ENCODE measurements at regions not wholly inside any gene's neighbourhood (a gene's known extent, or its start where the extent isn't known, plus 50 kb on each side); places are given as distances from the start of the nearest gene placed in this dataset.

- in situ Hi-C loops (cut with HindIII; ENCODE audit: low sequenced_read_pairs), result no loop called here
Measured at GRCh38 chr10:85513436-85513835, 853.2 kb downstream of the GRID1 start.

- in situ Hi-C loops (cut with HindIII; ENCODE audit: low sequenced_read_pairs), result no loop called here
Measured at GRCh38 chr10:85515316-85515715, 851.3 kb downstream of the GRID1 start.

GRCh38 chr10:85524001-85524666 is 842.5 kb downstream of the GRID1 start:
- in situ Hi-C loops (cut with HindIII; ENCODE audit: low sequenced_read_pairs), result no loop called here

- in situ Hi-C loops (cut with HindIII; ENCODE audit: low sequenced_read_pairs), result no loop called here
Measured at GRCh38 chr10:85527616-85528317, 838.8 kb downstream of the GRID1 start.

- in situ Hi-C loops (cut with HindIII; ENCODE audit: low sequenced_read_pairs), result no loop called here
Measured at GRCh38 chr10:85528318-85528652, 838.3 kb downstream of the GRID1 start.

- in situ Hi-C loops (cut with HindIII; ENCODE audit: low sequenced_read_pairs), result loop anchor here (5.0 kb wide), 1 partner anchor 39 kb away; no protein-coding TSS in a partner anchor
Measured at GRCh38 chr10:85531706-85532105, 834.9 kb downstream of the GRID1 start.

GRCh38 chr10:85532773-85533172 is 833.8 kb downstream of the GRID1 start:
- in situ Hi-C loops (cut with HindIII; ENCODE audit: low sequenced_read_pairs), result loop anchor here (5.0 kb wide), 1 partner anchor 40 kb away; no protein-coding TSS in a partner anchor

GRCh38 chr10:85535926-85536325 is 830.7 kb downstream of the GRID1 start:
- in situ Hi-C loops (cut with HindIII; ENCODE audit: low sequenced_read_pairs), result no loop called here

GRCh38 chr10:85537561-85537960 is 829.0 kb downstream of the GRID1 start:
- in situ Hi-C loops (cut with HindIII; ENCODE audit: low sequenced_read_pairs), result no loop called here

- in situ Hi-C loops (cut with HindIII; ENCODE audit: low sequenced_read_pairs), result no loop called here
Measured at GRCh38 chr10:85538601-85539000, 828.0 kb downstream of the GRID1 start.

GRCh38 chr10:85542152-85542551 is 824.4 kb downstream of the GRID1 start:
- in situ Hi-C loops (cut with HindIII; ENCODE audit: low sequenced_read_pairs), result no loop called here

- in situ Hi-C loops (cut with HindIII; ENCODE audit: low sequenced_read_pairs), result no loop called here
Measured at GRCh38 chr10:85542936-85543730, 823.5 kb downstream of the GRID1 start.

- in situ Hi-C loops (cut with HindIII; ENCODE audit: low sequenced_read_pairs), result no loop called here
Measured at GRCh38 chr10:85544956-85545355, 821.6 kb downstream of the GRID1 start.

- in situ Hi-C loops (cut with HindIII; ENCODE audit: low sequenced_read_pairs), result no loop called here
Measured at GRCh38 chr10:85545874-85546273, 820.7 kb downstream of the GRID1 start.

- in situ Hi-C loops (cut with HindIII; ENCODE audit: low sequenced_read_pairs), result no loop called here
Measured at GRCh38 chr10:85547460-85548023, 819.1 kb downstream of the GRID1 start.

- in situ Hi-C loops (cut with HindIII; ENCODE audit: low sequenced_read_pairs), result no loop called here
Measured at GRCh38 chr10:85548034-85548433, 818.6 kb downstream of the GRID1 start.

Measured in endothelial cell of hepatic sinusoid (primary cell).